ENCODE measurements at regions not wholly inside any gene's neighbourhood (a gene's known extent, or its start where the extent isn't known, plus 50 kb on each side); places are given as distances from the start of the nearest gene placed in this dataset.
"Not testable (repeated sequence)": the region's sequence is repeated elsewhere in the genome, so short reads cannot be mapped to it uniquely, and the experiment has no call there.

DNA sequence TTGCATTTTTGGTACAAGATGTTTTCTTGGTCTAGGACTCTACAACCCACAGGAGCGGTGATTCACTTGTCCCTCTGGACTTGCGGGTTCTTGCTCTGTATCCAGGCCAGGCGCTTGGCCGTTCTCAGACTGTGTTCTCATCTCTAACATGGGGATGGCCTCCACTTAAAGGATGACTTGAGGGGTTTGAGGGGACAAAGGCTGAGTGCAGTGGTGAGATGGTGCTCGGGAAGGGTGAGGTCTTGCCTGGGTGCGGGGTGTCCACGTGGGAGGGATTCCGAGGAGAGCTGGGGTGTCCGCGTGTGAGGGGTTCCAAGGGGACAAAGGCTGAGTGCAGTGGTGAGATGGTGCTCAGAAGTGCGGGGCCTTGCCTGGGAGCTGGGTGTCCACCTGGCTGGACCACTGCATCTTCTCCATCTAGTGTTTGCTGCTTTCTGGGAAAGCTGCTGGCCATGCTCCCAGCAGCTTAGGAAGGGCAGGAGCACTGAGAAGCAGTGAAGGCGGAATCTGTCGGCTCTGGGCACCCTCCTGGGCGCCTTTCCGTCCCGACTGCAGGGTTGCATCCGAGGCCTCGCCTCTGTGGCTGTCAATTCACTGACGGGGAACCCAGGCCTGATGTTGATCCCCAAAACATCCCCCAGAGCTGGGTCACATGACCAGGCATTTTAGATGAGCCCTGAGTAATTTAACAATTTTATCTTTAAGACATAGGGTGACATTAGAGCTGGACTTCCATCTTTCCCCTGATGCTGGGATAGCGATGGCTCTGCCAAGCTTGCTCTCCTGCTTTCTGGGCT, 280.5 kb upstream of the IRX4 start:
- DNase-seq: no peak

DNA sequence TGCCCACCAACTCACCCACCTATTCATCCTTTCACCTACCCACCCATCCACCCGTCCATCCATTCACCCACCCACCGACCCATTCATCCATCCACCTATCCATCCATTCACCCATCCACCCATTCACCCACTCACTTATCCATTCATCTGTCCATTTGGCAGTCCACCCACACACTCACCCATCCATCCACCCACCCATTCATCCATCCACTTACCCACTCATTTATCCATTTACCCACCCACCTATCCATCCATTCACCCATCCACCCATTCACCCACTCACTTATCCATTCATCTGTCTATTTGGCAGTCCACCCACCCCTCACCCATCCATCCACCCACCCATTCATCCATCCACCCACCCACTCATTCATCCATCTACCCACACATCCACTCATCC, 278.1 kb upstream of the IRX4 start:
- DNase-seq: no peak

DNA sequence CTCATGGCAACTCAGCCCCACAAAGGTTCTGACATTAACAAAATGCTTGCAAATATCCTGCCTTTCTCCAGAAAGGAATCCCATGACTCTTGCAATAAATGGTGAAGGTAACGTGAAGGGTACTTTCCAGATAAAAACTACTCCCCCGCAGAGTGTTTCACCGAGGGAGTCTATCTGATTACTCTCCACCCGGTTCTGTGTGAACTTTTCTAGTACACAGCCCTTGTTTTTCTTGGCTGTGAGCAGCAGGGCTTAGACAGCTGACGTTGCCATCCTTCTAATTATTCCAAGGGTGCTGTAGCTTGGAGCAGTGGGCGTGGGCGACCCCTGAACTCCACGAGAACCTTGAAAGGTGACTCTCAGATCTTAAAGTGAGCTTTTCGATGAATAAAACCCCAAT, 276.0 kb upstream of the IRX4 start:
- DNase-seq: no peak

- DNase-seq: no peak
These were observed 275.4 kb upstream of the IRX4 start for GRCh38 chr5:2158109-2158508.

- DNase-seq: no peak
These were observed 274.6 kb upstream of the IRX4 start for GRCh38 chr5:2157372-2157771.

DNA sequence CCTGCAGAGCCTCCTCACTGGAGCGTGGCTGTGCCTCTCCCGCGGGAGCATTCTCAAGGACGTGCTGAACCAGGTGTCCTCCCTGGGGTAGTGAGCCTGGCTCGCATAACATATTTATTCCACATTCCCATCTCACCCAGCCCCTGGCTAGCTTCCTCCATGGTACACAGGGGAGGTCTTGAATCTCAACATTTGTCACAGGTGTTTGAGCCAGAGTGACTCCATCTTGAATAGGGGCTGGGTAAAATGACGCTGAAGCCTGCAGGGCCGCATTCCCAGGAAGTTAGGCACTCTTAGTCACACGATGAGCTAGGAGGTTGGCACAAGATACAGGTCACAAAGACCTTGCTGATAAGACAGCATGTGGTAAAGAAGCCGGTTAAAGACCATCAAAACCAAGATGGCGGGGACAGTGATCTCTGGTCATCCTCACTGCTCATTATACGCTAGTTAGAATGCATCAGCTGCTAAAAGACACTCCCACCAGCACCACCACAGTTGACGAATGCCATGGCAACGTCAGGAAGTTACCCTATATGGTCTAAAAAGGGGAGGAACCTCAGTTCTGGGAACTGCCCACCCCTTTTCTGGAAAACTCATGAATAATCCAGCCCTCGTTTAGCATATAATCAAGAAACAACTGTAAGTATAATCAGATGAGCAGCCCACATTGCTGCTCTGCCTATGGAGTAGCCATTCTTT, 273.8 kb upstream of the IRX4 start:
- DNase-seq: no peak

DNA sequence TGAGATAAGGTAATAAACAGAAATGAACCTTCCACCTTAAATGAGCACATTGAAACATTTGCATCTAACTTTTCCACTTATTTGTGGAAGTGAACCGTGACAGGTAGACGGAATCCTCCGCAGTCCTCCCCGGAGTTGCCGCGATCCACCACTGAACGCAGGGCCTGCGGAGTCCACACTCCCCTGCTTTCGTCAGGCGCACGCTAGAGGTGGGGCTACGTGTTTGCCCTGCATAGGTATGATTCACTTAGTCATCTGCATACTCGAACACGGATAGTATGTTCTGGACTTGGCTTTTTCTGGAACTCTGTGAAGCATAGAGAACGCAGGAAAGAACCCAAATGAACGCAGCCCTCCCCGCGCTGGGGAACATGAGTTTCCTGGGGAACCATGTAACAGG, 272.8 kb upstream of the IRX4 start:
- DNase-seq: no peak

DNA sequence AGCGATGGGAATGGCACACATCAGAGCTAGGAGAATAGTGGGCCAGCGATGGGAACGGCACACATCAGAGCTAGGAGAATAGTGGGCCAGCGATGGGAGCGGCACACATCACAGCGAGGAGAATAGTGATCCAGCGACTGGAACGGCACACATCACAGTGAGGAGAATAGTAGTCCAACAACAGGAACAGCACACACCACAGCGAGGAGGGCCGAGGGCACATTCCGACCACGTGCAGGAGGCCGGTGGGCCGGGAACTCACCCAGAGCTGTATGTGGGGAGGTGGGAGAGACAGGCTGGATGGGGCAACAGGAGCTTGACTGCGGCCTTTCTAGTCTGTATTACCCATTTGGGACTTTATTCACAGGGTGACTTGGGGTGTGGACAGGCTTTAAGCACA, 271.1 kb upstream of the IRX4 start:
- DNase-seq: no peak

- no peak for DNase-seq
These were observed 270.6 kb upstream of the IRX4 start for GRCh38 chr5:2153350-2153749.

GRCh38 chr5:2151301-2151888, 268.7 kb upstream of the IRX4 start:
- DNase-seq: not testable (repeated sequence)

- no peak for DNase-seq
These were observed 266.4 kb upstream of the IRX4 start for GRCh38 chr5:2149195-2149539.

DNA sequence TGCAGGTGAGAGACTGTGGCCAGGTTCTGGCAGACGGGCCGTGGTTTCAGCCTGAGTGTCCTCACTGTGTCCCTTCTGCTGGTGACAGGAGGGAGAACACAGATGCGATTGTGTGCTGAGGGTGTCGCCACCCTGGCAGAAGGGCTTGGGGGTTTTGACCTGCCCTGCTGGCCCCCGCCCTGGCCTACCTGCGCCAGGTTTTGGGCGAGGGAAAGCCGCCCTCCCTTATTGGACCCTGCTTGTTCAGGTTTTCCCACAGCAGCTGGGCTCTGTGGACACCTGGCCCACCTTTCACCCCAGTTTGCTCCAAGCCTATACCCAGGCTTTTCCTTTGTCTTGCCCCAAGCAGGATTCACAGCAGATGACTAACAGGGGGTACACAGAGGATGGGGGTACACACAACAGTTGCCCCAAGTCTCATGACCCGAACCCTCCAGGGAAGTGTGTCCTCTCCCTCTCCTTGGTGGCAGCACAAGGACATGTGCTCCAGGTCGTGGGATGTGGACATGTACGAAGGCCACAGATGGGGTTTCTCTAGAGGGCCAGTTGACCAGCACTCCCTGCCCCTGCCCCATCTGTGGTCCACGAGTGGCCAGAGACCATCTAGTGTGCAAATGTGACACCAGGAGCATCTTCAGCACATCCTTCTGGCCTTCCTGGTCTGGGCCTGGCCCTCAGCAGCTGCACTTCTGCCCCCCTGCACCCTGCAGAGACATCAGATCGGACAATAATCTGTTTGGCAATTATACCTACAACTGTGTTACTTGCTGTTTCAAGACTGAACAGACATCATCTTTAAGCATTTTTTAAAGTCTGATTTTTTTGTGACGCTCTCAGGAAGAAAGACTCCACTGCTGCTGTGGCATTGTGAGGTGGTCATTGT, 265.8 kb upstream of the IRX4 start:
- no peak for DNase-seq

GRCh38 chr5:2147504-2148311, 265.0 kb upstream of the IRX4 start:
- no peak for DNase-seq

- no peak for DNase-seq
These were observed 261.1 kb upstream of the IRX4 start for GRCh38 chr5:2143646-2144353.

GRCh38 chr5:2143088-2143487, 260.4 kb upstream of the IRX4 start:
- no peak for DNase-seq

- no peak for DNase-seq
These were observed 259.8 kb upstream of the IRX4 start for GRCh38 chr5:2142456-2142954.

DNA sequence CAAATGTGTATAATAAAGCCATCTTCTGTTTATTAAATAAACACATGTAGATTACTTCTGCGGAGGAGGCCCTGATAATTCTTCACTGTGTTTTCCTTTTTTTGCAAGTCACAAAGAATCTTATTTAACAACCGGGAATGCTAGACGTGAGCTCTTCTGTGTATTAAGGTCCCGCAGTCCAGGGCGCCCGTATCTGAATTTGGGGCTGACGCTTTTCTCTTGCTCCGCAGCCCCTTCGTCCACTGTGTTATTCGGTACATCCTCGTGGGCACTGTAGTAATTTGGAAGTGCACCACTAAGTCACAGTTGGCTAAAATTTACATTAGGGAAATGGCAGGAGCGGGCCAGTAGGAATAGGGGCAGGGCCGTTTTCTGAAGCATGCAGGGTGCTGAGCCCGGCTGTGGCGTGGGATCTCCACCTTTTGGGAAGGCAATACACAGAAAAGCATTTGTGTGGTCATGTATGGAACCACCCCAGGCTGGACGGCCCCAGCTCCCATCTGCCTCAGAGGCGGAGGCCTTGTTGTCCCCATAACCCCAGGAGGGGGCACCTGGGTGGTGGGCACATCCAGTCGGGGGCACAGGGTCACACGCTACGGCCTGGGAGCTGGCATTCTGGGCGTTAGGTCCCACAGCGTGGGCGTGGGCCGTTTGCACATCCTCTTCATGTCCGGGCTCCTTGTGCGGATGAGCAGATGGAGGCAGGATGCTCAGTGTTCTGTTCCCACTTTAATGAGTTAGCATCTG, 258.7 kb upstream of the IRX4 start:
- DNase-seq: no peak

DNA sequence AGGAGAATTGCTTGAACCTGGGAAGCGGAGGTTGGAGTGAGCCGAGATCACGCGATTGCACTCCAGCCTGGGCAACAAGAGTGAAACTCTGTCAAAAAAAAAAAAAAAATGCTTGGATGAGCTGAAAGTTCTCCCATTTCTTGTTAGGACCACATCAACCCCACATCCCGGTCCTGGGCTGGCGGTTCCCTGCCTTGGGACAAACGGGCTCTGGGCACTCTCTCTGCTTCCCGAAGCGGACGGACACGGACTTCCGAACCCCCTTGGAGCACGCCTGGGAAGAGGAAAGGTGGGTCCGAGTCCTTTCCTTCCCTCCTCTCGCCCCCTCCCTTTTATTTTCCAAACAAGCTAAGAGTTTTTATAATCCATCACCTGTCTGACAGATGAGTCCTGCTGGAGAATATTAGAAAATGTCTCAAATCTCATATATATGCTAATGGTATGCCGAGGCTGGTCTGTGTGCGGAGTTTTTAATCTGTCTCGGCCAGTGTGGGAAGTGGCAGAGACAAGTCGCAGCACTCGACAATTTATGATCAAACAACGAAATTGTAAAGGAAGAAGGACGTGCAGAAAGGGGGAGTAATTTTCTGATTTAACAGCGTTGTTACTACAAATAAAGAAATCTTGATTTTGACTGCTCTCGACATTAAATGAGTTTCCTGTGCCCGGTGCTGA, 257.9 kb upstream of the IRX4 start:
- DNase-seq: no peak

GRCh38 chr5:2139478-2139877, 256.8 kb upstream of the IRX4 start:
- no peak for DNase-seq

DNA sequence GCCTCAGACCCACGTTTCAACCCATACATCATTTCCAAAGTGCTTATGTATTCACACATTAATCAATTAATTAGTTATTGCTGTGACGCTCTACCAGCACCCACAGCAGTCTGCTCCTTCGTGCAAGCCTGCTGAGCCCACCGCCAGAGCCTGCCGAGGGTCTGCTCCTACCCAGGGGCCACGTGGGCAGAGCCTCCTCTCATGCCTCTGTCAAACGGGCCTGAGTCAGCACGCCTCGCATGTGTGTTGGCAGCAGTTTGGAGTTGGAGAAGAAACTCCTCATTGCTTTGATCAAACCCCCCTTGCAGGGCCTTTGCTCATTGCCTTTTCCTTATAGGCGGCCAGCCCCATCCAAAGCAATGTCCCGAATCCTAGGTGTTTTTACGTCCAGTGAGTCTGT, 256.2 kb upstream of the IRX4 start:
- no peak for DNase-seq
